ENCODE measurements at regions not wholly inside any gene's neighbourhood (a gene's known extent, or its start where the extent isn't known, plus 50 kb on each side); places are given as distances from the start of the nearest gene placed in this dataset.

DNA sequence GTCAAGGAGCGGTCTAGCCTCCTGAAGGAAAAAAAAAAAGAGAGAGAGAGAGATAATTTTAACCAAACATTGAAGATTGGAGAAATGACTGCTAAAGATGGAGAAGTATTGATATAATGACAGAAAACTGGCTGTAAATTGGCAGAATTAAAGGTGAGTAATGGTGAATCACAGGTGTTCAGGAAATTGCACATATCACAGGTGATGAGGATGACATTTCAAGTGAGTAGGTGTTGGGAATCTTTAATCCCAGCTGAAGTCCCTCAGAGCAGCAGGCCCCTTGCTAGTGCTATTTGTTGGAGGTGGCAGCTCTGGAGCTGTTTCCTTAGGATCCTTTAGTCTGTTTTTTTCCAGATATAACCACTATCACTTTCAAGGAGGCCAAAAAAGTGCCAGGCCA is 678.4 kb upstream of the VRK2 start:
- Histone ChIP-seq H3K4me1 (no peaks in the 10 kb centered on the region), H3K36me3 (no peaks in the 10 kb centered on the region), H3K9me3 (no peaks in the 10 kb centered on the region), H3K4me3 (no peak overlapping the region), H3K27me3 (no peaks in the 10 kb centered on the region), H3K27ac (no peak overlapping the region)
- DNase-seq (ENCODE audit: low spot score in 2 of 2), result no peak
- intact Hi-C loops (cut with DNase I), result no loop called here
- TF ChIP-seq, protein P1, sequence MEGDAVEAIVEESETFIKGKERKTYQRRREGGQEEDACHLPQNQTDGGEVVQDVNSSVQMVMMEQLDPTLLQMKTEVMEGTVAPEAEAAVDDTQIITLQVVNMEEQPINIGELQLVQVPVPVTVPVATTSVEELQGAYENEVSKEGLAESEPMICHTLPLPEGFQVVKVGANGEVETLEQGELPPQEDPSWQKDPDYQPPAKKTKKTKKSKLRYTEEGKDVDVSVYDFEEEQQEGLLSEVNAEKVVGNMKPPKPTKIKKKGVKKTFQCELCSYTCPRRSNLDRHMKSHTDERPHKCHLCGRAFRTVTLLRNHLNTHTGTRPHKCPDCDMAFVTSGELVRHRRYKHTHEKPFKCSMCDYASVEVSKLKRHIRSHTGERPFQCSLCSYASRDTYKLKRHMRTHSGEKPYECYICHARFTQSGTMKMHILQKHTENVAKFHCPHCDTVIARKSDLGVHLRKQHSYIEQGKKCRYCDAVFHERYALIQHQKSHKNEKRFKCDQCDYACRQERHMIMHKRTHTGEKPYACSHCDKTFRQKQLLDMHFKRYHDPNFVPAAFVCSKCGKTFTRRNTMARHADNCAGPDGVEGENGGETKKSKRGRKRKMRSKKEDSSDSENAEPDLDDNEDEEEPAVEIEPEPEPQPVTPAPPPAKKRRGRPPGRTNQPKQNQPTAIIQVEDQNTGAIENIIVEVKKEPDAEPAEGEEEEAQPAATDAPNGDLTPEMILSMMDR (IDR thresholded peaks at IDR 0.05), result no peak

DNA sequence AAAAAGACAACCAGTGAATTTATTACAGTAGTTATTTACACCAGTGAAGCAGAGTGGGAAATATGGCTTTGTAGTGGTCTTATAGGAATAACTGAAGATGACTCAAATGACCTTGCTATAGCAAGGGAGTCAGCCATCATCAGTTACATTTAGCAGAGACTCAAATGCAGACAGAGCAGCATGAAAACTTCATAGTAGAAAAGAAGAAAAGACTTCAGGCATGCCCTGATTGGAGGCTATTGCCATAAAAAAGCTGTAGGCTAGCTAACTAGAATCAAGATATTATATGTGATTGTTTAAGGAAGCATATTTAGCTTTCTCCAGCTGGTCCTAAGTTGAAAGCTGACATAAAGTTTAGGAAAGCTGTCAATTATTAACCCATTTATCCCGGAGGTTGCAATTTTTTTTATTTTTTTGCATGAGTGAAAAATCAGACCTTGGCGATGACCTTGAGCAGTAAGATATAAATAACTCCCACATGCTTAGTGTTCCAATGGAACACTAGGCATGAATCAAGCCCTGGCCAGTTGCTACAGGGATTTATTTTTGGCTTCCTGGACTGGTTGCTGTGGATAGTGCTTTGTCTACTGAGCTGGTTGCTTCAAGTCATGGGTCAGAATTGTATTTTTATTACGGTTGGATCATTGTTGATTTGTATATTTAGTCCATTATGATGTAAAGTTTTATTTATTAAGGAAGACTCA is 675.6 kb upstream of the VRK2 start:
- Histone ChIP-seq H3K9me3 (no peaks in the 10 kb centered on the region), H3K4me3 (no peak overlapping the region), H3K4me1 (no peaks in the 10 kb centered on the region), H3K27me3 (no peaks in the 10 kb centered on the region), H3K27ac (no peak overlapping the region), H3K36me3 (no peaks in the 10 kb centered on the region)
- no peak for DNase-seq (ENCODE audit: low spot score in 2 of 2)
- TF ChIP-seq, protein P1 (IDR thresholded peaks at IDR 0.05), result no peak
- intact Hi-C loops (cut with DNase I), result no loop called here

DNA sequence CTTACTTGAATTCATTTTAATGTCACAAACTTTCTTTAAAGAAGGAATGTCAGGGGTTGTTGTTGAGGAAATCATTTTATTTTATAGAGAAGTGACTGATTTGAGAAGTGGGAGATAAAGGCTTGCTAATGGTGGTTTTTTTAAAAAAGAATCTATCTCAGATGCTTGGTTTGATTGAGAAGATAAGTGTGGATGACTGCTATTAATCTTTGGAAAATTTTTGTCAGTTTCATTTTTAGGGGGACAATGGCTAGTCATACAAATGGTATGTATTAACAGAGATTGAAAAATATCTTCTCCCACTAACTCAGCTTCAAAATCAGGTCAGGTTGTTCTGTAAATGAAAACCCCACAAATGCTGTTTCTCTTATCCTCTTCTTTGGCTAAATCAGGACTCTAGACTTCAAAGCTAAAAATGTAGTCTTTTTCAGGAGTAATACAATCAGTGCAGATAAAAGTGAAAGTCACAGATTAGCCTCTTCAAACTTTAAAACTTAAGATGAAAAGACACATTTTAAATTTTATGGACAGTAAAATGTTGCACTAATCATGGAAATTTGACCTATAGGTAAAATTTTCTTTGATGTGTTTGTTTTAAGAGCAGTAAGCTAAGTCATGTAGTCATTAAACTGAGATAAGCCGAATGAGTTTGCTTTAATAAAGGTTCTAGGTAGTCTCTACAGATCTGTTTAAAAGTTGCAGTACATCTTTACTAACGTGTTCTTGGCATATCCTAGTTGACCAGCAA is 674.2 kb upstream of the VRK2 start:
- H3K4me3 ChIP-seq, result no peak overlapping the region
- no peaks in the 10 kb centered on the region for H3K36me3 ChIP-seq
- TF ChIP-seq, protein P1 (IDR thresholded peaks at IDR 0.05), result no peak
- H3K9me3 ChIP-seq, result no peaks in the 10 kb centered on the region
- no peak for DNase-seq (ENCODE audit: low spot score in 2 of 2)
- H3K27me3 ChIP-seq, result no peaks in the 10 kb centered on the region
- intact Hi-C loops (cut with DNase I), result no loop called here
- no peaks in the 10 kb centered on the region for H3K4me1 ChIP-seq
- no peak overlapping the region for H3K27ac ChIP-seq

DNA sequence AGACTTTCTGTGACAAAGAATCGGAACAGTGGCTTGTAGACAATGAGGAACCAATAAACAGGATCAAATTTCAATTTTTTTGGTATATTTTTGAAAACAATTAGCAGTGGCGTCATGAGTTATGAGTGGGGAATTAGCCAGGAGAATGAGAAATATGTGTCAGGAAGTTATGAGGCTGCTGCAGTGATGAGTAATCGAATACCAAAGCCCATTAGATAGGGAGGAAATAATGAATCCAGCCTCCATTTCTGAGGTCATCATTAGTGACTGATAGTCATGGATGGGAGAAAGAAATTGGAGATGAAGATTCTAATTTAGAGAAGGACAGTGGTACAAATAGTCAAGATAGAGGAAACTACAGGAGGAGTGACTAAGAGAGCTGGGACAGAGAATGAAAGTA is 673.1 kb upstream of the VRK2 start:
- Histone ChIP-seq H3K4me1 (no peaks in the 10 kb centered on the region), H3K27ac (no peak overlapping the region)
- intact Hi-C loops (cut with DNase I), result no loop called here

DNA sequence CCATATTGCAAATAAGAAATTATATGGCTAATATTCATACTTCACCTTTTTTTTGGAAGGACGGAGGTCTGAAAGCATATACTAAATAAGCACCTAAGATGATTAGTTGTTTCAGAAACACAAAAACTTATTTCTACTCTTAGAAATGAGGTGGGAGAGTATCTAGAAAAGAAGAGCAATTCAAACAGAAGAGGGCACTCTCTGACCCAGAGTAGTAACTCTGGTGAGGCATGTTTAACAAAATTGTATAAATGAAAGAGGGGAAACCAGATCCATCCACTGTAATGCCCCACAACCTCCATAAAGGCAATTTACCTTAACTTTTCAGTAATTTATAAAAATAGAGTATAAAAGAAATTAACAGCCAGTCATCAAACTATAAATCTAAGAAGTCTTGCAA is 669.6 kb upstream of the VRK2 start:
- no peak overlapping the region for H3K4me3 ChIP-seq
- H3K27ac ChIP-seq, result no peak overlapping the region
- intact Hi-C loops (cut with DNase I), result no loop called here
- TF ChIP-seq, protein P1 (IDR thresholded peaks at IDR 0.05), result no peak
- H3K9me3 ChIP-seq, result no peaks in the 10 kb centered on the region
- H3K36me3 ChIP-seq, result no peaks in the 10 kb centered on the region
- H3K4me1 ChIP-seq, result no peaks in the 10 kb centered on the region
- DNase-seq (ENCODE audit: low spot score in 2 of 2), result no peak
- H3K27me3 ChIP-seq, result no peaks in the 10 kb centered on the region

More for the DNA sequence above, 673.1 kb upstream of the VRK2 start:
- Histone ChIP-seq H3K4me3 (no peak overlapping the region), H3K9me3 (no peaks in the 10 kb centered on the region), H3K36me3 (no peaks in the 10 kb centered on the region), H3K27me3 (no peaks in the 10 kb centered on the region)
- no peak for DNase-seq (ENCODE audit: low spot score in 2 of 2)
- TF ChIP-seq, protein P1 (IDR thresholded peaks at IDR 0.05), result no peak
